ENCODE measurements at regions not wholly inside any gene's neighbourhood (a gene's known extent, or its start where the extent isn't known, plus 50 kb on each side); places are given as distances from the start of the nearest gene placed in this dataset.

DNA sequence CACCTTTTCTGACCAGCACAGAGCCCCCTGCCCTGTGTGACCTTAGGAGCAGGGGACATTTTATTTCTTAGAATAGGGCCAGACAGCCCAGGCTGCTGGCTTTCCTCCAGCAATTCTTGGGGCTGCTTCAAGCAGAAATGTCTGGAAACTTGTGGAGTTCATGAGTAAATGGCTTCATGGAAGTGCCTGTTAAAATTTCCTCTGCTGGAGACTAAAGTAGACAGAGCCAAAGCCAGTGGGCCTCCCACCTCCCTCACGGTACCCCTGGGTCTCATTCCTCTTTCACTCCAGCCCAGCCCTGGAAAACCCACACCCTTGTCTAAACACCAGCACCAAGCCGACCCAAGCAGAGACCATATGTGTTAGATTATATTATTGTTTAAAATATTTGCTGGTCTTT lies 505.5 kb upstream of the ZMIZ1 start:
- TF ChIP-seq, protein P1, sequence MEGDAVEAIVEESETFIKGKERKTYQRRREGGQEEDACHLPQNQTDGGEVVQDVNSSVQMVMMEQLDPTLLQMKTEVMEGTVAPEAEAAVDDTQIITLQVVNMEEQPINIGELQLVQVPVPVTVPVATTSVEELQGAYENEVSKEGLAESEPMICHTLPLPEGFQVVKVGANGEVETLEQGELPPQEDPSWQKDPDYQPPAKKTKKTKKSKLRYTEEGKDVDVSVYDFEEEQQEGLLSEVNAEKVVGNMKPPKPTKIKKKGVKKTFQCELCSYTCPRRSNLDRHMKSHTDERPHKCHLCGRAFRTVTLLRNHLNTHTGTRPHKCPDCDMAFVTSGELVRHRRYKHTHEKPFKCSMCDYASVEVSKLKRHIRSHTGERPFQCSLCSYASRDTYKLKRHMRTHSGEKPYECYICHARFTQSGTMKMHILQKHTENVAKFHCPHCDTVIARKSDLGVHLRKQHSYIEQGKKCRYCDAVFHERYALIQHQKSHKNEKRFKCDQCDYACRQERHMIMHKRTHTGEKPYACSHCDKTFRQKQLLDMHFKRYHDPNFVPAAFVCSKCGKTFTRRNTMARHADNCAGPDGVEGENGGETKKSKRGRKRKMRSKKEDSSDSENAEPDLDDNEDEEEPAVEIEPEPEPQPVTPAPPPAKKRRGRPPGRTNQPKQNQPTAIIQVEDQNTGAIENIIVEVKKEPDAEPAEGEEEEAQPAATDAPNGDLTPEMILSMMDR (IDR thresholded peaks at IDR 0.05): no peak
- no peak for TF ChIP-seq EZH2 (IDR thresholded peaks at IDR 0.05; ENCODE audit: borderline replicate concordance, insufficient read depth, low read depth, low read length, poor library complexity, severe bottlenecking)
